Choroid plexus epithelial cell (primary cell): ENCODE measurements at regions not wholly inside any gene's neighbourhood (a gene's known extent, or its start where the extent isn't known, plus 50 kb on each side); places are given as distances from the start of the nearest gene placed in this dataset.

Source experiments
- DNase-seq: peaks from one replicate; pipeline ENCODE4 v3.0.0-alpha.2; 2010; ENCODE audit warnings: low read depth
- H3K4me3 ChIP-seq: 2 replicates; pipeline ENCODE4 v1.5.1; 2011; ENCODE audit warnings: low read depth, mild to moderate bottlenecking, control low read depth, low read length, moderate library complexity
- TF ChIP-seq, protein P1 (sequence below): conservative IDR thresholded peaks from 2 replicates; pipeline ENCODE4 v1.5.1; 2011; ENCODE audit warnings: low read depth, mild to moderate bottlenecking, control low read depth, inconsistent platforms, low read length, moderate library complexity

DNA sequence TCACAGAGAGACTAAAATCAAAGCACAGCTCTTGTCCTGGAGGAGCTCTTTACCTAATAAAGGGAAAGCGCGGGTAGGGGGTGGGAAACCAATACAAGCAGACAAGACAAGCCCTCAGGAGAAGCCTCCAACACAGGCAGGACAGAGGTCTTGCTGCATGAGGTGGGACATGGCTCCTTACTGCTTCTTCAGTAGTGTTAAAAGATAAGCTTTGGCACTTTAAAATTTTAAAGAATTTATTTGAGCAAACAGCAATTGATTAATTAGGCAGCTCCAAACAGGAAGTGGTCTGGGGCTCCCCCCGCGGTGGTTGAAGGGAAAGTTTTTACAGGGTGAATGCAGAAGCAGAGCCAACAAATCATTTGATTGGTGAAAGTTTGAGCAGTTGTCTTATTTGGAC is 50.3 kb upstream of the MACC1 start:
- no peak overlapping the region for H3K4me3 ChIP-seq
- TF ChIP-seq, protein P1, sequence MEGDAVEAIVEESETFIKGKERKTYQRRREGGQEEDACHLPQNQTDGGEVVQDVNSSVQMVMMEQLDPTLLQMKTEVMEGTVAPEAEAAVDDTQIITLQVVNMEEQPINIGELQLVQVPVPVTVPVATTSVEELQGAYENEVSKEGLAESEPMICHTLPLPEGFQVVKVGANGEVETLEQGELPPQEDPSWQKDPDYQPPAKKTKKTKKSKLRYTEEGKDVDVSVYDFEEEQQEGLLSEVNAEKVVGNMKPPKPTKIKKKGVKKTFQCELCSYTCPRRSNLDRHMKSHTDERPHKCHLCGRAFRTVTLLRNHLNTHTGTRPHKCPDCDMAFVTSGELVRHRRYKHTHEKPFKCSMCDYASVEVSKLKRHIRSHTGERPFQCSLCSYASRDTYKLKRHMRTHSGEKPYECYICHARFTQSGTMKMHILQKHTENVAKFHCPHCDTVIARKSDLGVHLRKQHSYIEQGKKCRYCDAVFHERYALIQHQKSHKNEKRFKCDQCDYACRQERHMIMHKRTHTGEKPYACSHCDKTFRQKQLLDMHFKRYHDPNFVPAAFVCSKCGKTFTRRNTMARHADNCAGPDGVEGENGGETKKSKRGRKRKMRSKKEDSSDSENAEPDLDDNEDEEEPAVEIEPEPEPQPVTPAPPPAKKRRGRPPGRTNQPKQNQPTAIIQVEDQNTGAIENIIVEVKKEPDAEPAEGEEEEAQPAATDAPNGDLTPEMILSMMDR: peak; percentile 39
- DNase-seq: peak; percentile 16

DNA sequence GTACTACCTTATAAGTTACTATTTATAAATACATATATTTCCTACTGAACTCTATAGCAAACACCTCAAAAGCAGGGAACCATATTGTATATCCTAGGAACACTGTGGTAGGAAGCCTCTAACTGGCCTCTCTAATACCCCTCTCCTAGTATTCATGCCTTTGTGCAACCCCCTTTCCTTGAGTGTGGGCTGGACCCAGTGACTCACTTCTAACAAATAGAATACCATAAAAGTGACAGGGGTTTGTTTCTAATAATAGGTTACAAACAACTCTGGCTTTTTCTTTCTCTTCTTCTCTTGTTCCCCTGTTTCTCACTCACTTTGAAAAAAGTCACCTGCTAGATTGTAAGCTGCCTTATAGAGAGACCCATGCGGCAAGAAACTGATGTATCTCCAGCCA is 51.6 kb upstream of the MACC1 start:
- DNase-seq: peak; percentile 29
- H3K4me3 ChIP-seq: no peak overlapping the region
- TF ChIP-seq, protein P1: no peak

DNA sequence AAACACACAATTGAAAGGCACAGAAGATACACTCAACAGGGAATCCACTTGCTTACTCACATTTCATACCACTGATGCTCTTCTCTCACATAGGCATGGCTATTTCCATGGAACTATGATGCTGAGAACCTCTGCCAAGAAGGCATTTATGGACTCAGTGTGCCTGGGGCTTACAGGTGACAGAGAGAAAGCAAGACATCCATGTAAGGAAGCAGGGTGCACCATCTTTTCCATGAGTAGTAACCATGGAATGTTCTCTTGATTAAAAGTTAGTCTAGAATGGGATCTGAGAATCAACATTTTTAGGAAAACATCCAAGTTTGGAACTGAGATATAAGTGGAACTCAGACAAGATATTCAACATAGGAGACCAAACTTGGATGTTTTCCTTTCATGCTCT is 52.5 kb upstream of the MACC1 start:
- TF ChIP-seq, protein P1: no peak
- DNase-seq: peak; percentile 52
- no peak overlapping the region for H3K4me3 ChIP-seq

DNA sequence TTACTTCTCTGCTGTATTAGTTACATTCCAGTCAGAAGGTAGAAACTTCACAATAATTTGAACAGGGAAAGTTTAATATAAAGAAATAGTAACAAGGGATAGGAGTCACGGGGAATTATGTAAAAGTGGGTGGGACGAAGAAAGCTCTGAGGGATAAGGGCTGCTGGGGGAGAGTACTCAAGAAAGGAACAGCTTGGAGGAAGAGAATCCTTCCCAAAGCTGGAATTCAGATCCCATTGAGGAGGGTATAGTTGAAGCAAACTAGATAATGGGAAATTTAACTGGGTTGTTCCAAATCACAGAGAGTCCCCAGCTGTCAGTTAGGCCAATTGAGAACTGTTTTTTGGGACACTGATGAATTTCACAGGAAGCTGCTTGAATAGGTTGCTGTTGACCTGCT is 53.2 kb upstream of the MACC1 start:
- no peak overlapping the region for H3K4me3 ChIP-seq
- DNase-seq: no peak
- TF ChIP-seq, protein P1: no peak

DNA sequence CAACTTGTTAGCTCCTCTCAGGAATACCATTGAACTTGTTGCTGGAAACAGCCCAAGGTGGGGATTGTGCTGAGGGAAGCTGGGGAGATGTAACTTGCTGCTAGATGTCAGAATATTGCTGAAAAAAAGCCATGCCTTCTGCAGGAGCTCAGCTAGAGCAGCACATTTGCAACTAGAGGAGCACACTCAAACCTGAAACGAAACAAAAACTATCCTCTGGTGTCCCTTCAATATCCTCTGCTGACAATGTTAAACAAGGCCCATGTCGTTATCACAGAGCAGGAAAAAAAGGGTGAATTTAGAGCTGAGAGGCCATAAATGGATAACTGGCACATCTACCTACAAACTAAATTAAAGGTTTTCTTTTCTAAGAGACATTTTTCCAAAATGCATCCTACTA is 53.7 kb upstream of the MACC1 start:
- H3K4me3 ChIP-seq: no peak overlapping the region
- TF ChIP-seq, protein P1: no peak
- DNase-seq: no peak

DNA sequence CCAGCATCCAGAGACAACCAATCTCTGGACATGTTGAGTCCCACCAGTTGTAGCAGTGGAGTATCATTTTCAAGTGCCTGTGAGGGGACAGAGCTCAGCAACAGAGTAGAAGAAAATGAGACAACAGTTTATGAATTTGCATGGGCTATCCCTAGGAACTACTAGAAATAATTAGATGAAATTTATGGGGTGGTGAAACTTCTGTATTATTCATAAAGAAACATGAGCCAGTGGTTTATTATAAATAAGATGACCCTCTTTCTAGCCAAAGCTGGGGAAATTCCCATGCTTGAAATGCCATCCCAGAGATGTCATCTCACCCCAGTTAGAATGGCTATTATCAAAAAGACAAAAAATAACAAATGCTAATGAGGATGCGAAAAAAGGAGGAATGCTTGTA is 55.1 kb upstream of the ITGB8 start:
- TF ChIP-seq, protein P1: no peak
- H3K4me3 ChIP-seq: no peak overlapping the region
- DNase-seq: no peak

DNA sequence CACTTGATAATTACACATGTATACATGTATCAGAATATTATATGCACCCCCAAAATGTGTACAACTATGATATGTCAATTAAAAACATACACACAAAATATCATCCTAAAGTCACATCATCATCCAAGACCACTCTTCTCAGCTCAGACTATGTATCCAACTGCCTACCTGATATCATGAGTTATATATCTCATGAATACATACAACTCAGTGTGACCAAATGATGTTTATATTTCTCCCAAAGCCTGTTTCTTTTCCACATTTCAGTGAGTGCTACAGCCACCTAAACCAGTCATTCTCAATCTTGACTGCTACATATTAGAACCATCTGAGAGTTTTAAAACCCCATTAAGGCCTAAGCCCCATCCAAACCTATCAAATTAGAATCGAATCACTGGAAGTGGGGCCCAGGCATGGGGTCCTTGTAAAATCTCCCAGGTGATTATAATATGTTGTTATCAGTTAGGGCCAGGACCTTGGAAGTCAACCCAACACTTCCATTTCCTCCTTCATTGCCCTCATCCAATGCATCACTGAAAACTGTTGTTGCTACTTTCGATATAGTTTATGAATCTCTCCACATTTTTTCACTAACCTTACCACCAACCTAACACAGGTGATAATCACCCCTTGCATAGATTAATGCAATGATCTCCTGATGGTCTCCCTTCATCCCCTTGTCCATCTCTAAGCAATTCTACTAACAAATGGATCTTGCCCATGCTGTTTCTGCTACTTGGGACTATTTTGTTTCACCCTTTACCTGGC is 53.8 kb upstream of the ITGB8 start:
- TF ChIP-seq, protein P1: no peak
- H3K4me3 ChIP-seq: no peak overlapping the region
- no peak for DNase-seq
